ENCODE measurements at regions not wholly inside any gene's neighbourhood (a gene's known extent, or its start where the extent isn't known, plus 50 kb on each side); places are given as distances from the start of the nearest gene placed in this dataset.

- no peak for DNase-seq (ENCODE audit: low read depth in 2 of 2)
Measured at GRCh38 chr7:46545790-46546189, 624.7 kb upstream of the IGFBP3 start.

GRCh38 chr7:46544396-46545008 is 623.4 kb upstream of the IGFBP3 start:
- no peak for DNase-seq (ENCODE audit: low read depth in 2 of 2)

GRCh38 chr7:46542076-46542475 is 621.0 kb upstream of the IGFBP3 start:
- DNase-seq (ENCODE audit: low read depth in 2 of 2), result no peak

- no peak for DNase-seq (ENCODE audit: low read depth in 2 of 2)
Measured at GRCh38 chr7:46539892-46540483, 618.9 kb upstream of the IGFBP3 start.

GRCh38 chr7:46537191-46537905 is 616.3 kb upstream of the IGFBP3 start:
- DNase-seq (ENCODE audit: low read depth in 2 of 2), result no peak

- no peak for DNase-seq (ENCODE audit: low read depth in 2 of 2)
Measured at GRCh38 chr7:46534664-46535588, 613.9 kb upstream of the IGFBP3 start.

- DNase-seq (ENCODE audit: low read depth in 2 of 2), result no peak
Measured at GRCh38 chr7:46533946-46534345, 612.9 kb upstream of the IGFBP3 start.

- no peak for DNase-seq (ENCODE audit: low read depth in 2 of 2)
Measured at GRCh38 chr7:46532571-46532970, 611.5 kb upstream of the IGFBP3 start.

GRCh38 chr7:46530081-46530750 is 609.1 kb upstream of the IGFBP3 start:
- DNase-seq (ENCODE audit: low read depth in 2 of 2), result no peak

- no peak for DNase-seq (ENCODE audit: low read depth in 2 of 2)
Measured at GRCh38 chr7:46527360-46527759, 606.3 kb upstream of the IGFBP3 start.

GRCh38 chr7:46525876-46526275 is 604.8 kb upstream of the IGFBP3 start:
- DNase-seq (ENCODE audit: low read depth in 2 of 2), result no peak

- no peak for DNase-seq (ENCODE audit: low read depth in 2 of 2)
Measured at GRCh38 chr7:46524350-46524749, 603.3 kb upstream of the IGFBP3 start.

- no peak for DNase-seq (ENCODE audit: low read depth in 2 of 2)
Measured at GRCh38 chr7:46522354-46522906, 601.4 kb upstream of the IGFBP3 start.

GRCh38 chr7:46518713-46519112 is 597.6 kb upstream of the IGFBP3 start:
- no peak for DNase-seq (ENCODE audit: low read depth in 2 of 2)

- DNase-seq (ENCODE audit: low read depth in 2 of 2), result no peak
Measured at GRCh38 chr7:46515844-46516590, 594.9 kb upstream of the IGFBP3 start.

- DNase-seq (ENCODE audit: low read depth in 2 of 2), result no peak
Measured at GRCh38 chr7:46513447-46513848, 592.4 kb upstream of the IGFBP3 start.

GRCh38 chr7:46512891-46513413 is 591.9 kb upstream of the IGFBP3 start:
- no peak for DNase-seq (ENCODE audit: low read depth in 2 of 2)

- no peak for DNase-seq (ENCODE audit: low read depth in 2 of 2)
Measured at GRCh38 chr7:46511442-46512215, 590.6 kb upstream of the IGFBP3 start.

- no peak for DNase-seq (ENCODE audit: low read depth in 2 of 2)
Measured at GRCh38 chr7:46508583-46508982, 587.5 kb upstream of the IGFBP3 start.

- no peak for DNase-seq (ENCODE audit: low read depth in 2 of 2)
Measured at GRCh38 chr7:46507560-46507959, 586.5 kb upstream of the IGFBP3 start.

All from stimulated activated CD8-positive, alpha-beta memory T cell treated with anti-CD3 and anti-CD28 coated beads, Interleukin-2, amount 100 ng/mL, for 48 hours (primary cell).